ENCODE measurements at regions not wholly inside any gene's neighbourhood (a gene's known extent, or its start where the extent isn't known, plus 50 kb on each side); places are given as distances from the start of the nearest gene placed in this dataset.

GRCh38 chr2:861655-862354 lies 88.8 kb upstream of the SNTG2 start:
- BruUV-seq (replicated peaks) = no TSS peak
- Histone ChIP-seq H4K20me1 (ENCODE audit: insufficient read depth) (no peaks in the 10 kb centered on the region; the same call in 1 of the 2 replicates), H3K9me3 (ENCODE audit: insufficient read depth, low read depth) (no peaks in the 10 kb centered on the region), H3K4me1 (replicated peaks; ENCODE audit: insufficient read depth) (no peaks in the 10 kb centered on the region), H3K27me3 (ENCODE audit: insufficient read depth, low read depth) (peaks cover 88% of the 10 kb centered on the region), H3K4me2 (no peak overlapping the region), H3K79me2 (ENCODE audit: low read depth) (no peaks in the 10 kb centered on the region), H3K27ac (no peak overlapping the region), H2AFZ (no peak overlapping the region), H3F3A (ENCODE audit: insufficient read depth, low read depth) (no peaks in the 10 kb centered on the region), H3K4me3 (no peak overlapping the region), H3K36me3 (ENCODE audit: low read depth) (no peaks in the 10 kb centered on the region), H3K9me2 (ENCODE audit: insufficient read depth) (no peaks in the 10 kb centered on the region)
- no peak for DNase-seq
- ChIA-PET CTCF (no interaction called here), POLR2A (ENCODE audit: unreplicated experiment) (no interaction called here)
- intact Hi-C loops (cut with micrococcal nuclease; ENCODE audit: unreplicated experiment) = no loop called here
- no peak for TF ChIP-seq CTCF (conservative IDR thresholded peaks at IDR 0.05)
- TF ChIP-seq EZH2 (IDR thresholded peaks at IDR 0.05; ENCODE audit: low read depth) = no peak

DNA sequence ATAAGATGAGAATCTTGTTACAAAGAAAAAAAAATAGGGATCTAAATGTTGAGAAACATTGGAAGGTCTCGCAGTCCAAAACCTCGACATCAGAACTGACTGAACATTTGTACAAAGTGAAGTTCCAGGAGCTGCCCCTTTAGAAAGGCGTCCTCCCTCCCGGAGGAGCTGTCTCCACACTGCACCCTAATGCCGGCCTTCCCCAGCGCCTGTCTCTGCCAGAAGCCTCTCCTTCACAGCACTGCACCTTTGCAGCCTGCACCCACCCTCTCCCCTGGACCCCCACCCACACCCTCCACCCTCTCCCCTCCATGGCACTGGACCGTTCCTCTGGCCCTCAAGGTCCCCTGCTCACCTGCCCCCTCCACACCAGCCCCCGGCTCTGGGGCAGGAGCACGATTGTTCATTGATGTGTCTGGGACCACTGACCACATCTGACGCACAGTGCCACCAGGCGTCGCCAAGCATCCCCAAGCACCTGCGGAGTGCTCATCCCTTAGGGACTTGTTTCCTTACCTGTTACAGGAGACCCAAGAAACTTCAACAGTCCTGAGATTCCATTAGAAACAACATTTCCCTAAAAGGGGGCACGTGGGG lies 90.3 kb upstream of the SNTG2 start:
- CTCF ChIA-PET = no interaction called here
- Histone ChIP-seq H3K4me3 (no peak overlapping the region), H3K4me2 (no peak overlapping the region), H3K27me3 (ENCODE audit: insufficient read depth, low read depth) (peaks cover 87% of the 10 kb centered on the region), H2AFZ (no peak overlapping the region), H3K9me3 (ENCODE audit: insufficient read depth, low read depth) (no peaks in the 10 kb centered on the region; the same call in 1 of the 2 replicates), H3K36me3 (ENCODE audit: low read depth) (no peaks in the 10 kb centered on the region), H3K9me2 (ENCODE audit: insufficient read depth) (no peaks in the 10 kb centered on the region), H3K27ac (no peak overlapping the region), H3F3A (ENCODE audit: insufficient read depth, low read depth) (no peaks in the 10 kb centered on the region), H3K4me1 (replicated peaks; ENCODE audit: insufficient read depth) (no peaks in the 10 kb centered on the region), H4K20me1 (ENCODE audit: insufficient read depth) (no peaks in the 10 kb centered on the region; the same call in 1 of the 2 replicates), H3K79me2 (ENCODE audit: low read depth) (no peaks in the 10 kb centered on the region)
- no peak for DNase-seq
- TF ChIP-seq CTCF (conservative IDR thresholded peaks at IDR 0.05) (no peak), EZH2 (IDR thresholded peaks at IDR 0.05; ENCODE audit: low read depth) (no peak)
- POLR2A ChIA-PET (ENCODE audit: unreplicated experiment) = no interaction called here
- intact Hi-C loops (cut with micrococcal nuclease; ENCODE audit: unreplicated experiment) = no loop called here
- no TSS peak for BruUV-seq (replicated peaks)

GRCh38 chr2:858646-859045 lies 92.0 kb upstream of the SNTG2 start:
- TF ChIP-seq EZH2 (IDR thresholded peaks at IDR 0.05; ENCODE audit: low read depth) (no peak), CTCF (conservative IDR thresholded peaks at IDR 0.05) (no peak)
- H3F3A ChIP-seq (ENCODE audit: insufficient read depth, low read depth) = no peaks in the 10 kb centered on the region
- H3K4me3 ChIP-seq = no peak overlapping the region
- ChIA-PET CTCF (no interaction called here), POLR2A (ENCODE audit: unreplicated experiment) (no interaction called here)
- no peaks in the 10 kb centered on the region for H3K4me1 ChIP-seq (replicated peaks; ENCODE audit: insufficient read depth)
- H3K27me3 ChIP-seq (ENCODE audit: insufficient read depth, low read depth) = peaks cover 87% of the 10 kb centered on the region
- H3K4me2 ChIP-seq = no peak overlapping the region
- no peak for DNase-seq
- H3K27ac ChIP-seq = no peak overlapping the region
- intact Hi-C loops (cut with micrococcal nuclease; ENCODE audit: unreplicated experiment) = no loop called here
- H2AFZ ChIP-seq = no peak overlapping the region
- BruUV-seq (replicated peaks) = no TSS peak
- no peaks in the 10 kb centered on the region; the same call in 1 of the 2 replicates for H3K9me3 ChIP-seq (ENCODE audit: insufficient read depth, low read depth)
- no peaks in the 10 kb centered on the region for H3K79me2 ChIP-seq (ENCODE audit: low read depth)
- no peaks in the 10 kb centered on the region; the same call in 1 of the 2 replicates for H4K20me1 ChIP-seq (ENCODE audit: insufficient read depth)
- H3K36me3 ChIP-seq (ENCODE audit: low read depth) = no peaks in the 10 kb centered on the region
- no peaks in the 10 kb centered on the region for H3K9me2 ChIP-seq (ENCODE audit: insufficient read depth)
